Fibroblast of skin of left biceps (primary cell): ENCODE measurements at regions not wholly inside any gene's neighbourhood (a gene's known extent, or its start where the extent isn't known, plus 50 kb on each side); places are given as distances from the start of the nearest gene placed in this dataset.

Experiments
- DNase-seq, 2 experiments: peaks; one replicate each; pipeline ENCODE4 v3.0.0-alpha.2; 2013; ENCODE audit warnings: low read depth in 2 of 2

- no peak for DNase-seq
These were observed 55.9 kb upstream of the IL15 start for GRCh38 chr4:141580523-141580922.
